ENCODE measurements at regions not wholly inside any gene's neighbourhood (a gene's known extent, or its start where the extent isn't known, plus 50 kb on each side); places are given as distances from the start of the nearest gene placed in this dataset.
"Not testable (repeated sequence)": the region's sequence is repeated elsewhere in the genome, so short reads cannot be mapped to it uniquely, and the experiment has no call there.

DNA sequence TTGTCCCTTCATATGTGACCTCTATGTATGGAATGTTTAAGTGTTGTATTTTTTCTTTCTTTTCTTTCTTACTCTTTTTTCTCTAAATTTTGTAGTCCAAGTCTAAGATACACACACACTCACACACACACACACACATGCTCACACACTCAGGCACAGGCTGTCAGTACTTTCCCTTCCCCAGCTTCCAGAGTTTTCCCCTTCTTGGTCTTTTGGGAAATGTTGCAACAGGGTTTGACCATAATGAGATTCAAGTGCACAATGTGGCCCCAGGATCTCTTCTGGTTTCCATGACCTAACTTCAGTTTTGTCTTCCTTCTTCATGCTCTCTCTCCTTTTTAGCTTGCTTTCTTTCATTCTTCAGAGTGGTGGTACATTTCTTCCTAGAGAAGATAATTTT is 289.8 kb upstream of the FOXF1 start:
- no peak for DNase-seq

- no peak for DNase-seq
These were observed 289.2 kb upstream of the FOXF1 start for GRCh38 chr16:86221085-86221484.

DNA sequence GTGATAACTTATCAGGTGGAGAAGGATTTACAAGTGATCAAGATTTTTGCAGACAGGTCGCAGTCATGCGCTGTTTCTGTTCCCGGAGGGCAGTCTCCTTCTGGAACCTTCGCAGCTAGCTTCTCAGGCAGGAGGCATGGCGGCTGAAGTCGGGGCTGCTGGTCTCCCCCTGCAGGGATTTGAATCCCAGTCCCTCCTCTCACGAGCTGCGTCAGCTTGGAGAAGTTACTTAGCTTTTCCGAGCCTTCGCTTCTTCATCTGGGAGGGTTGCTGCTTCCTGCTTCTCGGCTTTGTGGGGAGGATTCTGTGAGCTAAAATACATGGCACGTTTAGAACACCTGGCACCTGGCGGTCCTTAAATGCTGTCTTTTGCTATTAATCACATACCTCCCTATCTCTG is 287.8 kb upstream of the FOXF1 start:
- no peak for DNase-seq

DNA sequence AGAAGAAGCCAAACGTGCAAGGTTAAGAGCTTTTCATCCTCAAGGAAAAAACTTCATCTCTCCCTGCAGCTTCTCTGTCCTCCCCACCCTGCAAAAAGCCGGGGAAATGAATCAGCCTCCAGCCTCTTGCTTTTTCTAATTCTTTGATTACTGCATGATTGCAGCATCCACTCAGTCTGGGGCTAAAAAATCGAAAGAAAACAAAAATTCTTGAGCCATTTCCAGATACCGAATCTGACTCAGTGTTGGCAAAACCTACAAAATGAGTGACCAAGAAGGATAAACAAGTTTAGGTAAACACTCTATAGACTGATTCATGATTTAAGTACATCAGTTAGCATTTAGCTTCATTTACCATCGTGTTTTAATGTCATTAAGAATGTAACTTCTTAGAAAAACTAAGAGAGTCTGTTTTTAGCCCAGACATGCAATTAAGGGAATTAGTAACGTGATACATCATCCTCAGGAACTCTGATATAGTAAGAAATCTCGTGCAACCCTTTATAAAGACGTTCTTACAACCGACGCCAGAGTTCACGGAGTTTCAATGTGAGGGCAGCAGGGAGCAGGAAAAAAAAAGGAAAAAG is 287.3 kb upstream of the FOXF1 start:
- no peak for DNase-seq

DNA sequence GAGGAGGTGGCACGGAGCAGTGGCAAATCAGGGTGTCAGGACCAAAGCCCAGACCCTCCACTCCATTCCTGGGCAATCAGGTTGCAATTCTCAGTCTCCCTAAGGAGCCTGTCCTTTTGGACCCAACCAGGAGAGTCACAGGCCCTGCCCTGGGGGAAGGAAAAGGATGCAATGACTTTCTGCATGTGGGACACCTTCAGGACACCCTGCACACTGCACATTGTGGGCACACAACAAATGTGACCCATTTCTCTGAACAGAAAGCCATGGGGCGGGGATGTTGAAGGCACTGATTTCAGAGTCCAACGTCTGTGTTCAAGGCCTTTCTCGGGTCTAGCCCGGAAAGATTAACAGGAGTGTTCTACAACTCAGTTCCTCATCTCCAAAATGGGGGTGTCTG is 286.2 kb upstream of the FOXF1 start:
- DNase-seq, result no peak

- no peak for DNase-seq
These were observed 285.7 kb upstream of the FOXF1 start for GRCh38 chr16:86224629-86225028.

DNA sequence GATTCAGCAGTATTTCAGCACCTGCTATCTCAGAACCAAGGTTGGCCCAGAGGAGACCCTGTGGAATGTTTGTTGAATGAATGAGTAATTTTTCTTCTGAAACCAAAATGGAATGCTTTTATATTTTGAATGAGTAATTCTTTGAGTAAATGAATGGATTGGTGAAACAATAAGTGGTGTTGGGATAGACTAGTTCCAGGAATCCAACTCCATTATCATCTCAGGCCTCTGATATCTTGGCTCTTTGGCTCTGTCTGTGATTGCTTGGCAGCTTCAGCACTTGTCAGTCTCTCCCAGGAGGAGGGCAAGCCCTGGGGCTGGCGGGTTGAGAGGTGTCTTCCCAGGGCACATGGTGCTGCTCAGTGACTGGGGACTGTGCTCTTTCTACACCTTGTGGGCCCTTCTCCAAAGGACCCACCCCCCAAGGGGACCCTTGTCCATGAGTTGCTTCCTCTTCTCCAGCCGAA is 284.4 kb upstream of the FOXF1 start:
- DNase-seq, result no peak

DNA sequence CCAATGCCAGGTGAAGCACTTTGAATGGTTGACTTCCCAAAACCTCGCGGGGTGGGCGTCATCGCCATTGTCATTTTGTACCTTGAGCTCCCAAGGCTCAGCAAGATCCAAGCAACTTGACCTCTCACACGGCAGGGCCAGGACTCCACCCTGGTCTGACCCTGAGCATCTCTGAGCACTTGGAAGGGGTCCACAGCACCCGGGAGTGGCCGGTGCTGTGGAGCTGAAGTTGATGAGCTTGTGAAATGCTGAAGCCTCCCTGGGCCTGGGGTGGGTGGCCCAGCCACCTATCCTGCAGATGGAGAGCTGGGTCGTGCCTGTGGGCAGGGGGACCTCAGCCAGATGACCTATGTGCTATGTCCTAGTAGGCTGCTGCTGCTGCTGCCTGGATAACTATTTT is 283.3 kb upstream of the FOXF1 start:
- no peak for DNase-seq

DNA sequence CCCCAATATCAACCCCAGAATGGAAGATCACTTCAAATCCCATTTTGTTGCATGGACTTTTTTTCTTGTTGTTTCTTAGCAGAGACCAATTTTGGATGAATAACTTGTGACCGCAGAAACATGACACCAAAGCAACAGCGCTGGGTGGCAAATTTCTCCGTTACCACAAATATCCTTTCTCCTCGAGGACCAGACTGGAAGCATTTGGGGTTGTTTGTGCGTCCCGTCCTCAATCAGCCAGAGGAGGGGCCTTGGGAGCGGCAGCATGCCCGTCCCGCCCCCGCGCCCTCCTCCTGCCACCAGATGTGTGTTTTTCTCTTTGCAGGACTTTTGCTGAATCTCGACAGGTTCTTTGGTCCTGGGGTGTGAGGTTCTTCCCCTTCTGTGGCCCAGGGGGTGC is 282.5 kb upstream of the FOXF1 start:
- DNase-seq, result no peak

GRCh38 chr16:86228713-86229112 is 281.6 kb upstream of the FOXF1 start:
- DNase-seq, result no peak

DNA sequence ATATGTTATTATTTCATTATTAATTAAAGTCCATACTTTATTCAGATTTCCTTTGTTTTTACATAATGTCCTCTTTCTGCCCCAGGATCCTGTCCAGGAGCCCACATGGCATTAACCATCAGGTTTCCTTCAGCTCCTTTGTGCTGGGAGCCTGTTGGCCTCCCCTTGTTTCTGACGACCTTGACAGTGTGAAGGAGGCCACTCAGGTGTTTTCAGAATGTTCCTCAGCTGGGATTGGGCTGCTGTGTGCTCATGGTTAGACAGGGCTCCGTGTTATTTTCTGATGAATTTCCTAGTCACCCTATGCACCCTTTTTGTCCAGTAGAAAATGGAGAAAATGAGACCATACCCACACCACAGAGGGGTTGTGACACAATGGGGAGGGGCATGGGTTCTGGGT is 281.0 kb upstream of the FOXF1 start:
- DNase-seq, result no peak

DNA sequence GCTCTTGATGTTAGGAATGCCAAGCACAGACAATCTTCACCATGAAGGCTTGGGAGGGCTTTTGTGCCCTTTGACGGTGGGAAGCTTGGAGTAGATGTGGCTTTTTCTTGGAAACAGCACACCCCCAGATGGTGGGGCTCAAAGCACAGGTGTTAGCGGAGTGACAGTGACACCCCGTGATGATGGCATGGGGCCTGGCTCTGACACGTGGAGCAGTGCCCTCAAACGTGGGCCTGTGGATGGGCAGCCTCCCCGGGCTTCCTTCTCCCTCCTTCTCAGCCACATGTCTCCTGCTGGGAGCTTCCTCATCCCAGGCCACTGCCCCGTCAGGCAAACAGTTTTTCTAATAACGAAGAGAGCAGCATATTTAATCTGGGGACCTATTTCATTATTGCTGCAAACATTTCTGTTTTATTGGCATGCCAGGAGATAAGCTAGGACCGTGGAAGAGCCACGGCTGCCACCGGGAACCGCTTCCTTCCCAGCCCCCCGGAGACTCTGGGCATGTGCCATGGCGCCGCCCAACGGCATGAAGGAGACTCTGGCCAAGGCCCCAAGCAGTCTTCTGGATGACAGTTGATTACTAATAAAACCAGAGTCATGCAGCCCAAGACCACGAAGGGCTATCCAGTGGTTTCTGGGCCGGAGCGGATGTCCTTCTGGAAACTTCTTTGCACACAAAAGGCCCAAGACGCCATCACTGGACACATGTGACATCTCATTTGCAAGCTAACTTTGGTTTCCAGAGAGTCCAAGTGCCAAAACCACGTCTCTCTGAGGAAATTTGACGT is 280.3 kb upstream of the FOXF1 start:
- no peak for DNase-seq

- no peak for DNase-seq
These were observed 278.9 kb upstream of the FOXF1 start for GRCh38 chr16:86231321-86231995.

GRCh38 chr16:86231996-86232350 is 278.4 kb upstream of the FOXF1 start:
- no peak for DNase-seq

- no peak for DNase-seq
These were observed 277.8 kb upstream of the FOXF1 start for GRCh38 chr16:86232496-86232895.

DNA sequence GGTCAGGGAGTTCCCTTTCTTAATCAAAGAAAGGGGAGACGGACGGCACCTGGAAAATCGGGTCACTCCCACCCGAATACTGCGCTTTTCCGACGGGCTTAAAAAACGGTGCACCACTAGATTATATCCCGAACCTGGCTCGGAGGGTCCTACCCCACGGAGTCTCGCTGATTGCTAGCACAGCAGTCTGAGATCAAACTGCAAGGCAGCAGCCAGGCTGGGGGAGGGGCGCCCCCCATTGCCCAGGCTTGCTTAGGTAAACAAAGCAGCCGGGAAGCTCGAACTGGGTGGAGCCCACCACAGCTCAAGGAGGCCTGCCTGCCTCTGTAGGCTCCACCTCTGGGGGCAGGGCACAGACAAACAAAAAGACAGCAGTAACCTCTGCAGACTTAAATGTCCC is 276.8 kb upstream of the FOXF1 start:
- not testable (repeated sequence) for DNase-seq

- no peak for DNase-seq
These were observed 270.9 kb upstream of the FOXF1 start for GRCh38 chr16:86239381-86239780.

DNA sequence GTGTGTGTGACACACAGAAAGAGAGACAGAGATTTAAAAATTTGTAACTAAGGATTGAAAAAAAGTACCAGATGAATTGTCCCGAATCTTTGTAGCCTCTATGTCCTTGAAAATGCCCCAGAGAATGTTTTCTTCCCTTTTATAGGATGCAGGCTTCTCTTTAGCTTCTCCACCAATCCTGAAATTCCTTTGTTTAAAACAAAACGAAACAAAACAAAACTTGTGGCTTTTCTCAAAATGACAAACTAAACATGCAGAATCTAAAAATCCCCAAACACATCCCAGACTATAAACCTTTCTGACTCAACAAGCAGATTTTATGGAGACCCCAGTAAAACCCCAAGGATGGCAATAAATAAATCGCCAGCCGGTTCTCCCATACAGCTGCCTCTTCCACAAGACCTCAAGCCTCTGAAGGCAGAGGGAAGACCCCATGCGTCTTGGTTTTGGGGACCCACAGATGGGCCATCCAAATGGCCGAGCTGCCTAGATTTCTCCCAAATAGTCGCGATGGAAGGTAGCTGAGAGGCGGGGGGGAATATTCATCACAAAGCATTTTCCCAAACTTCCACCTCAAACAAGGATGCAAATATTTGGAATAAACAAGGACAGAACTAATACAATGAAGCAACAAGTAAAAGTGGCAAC is 269.5 kb upstream of the FOXF1 start:
- no peak for DNase-seq

DNA sequence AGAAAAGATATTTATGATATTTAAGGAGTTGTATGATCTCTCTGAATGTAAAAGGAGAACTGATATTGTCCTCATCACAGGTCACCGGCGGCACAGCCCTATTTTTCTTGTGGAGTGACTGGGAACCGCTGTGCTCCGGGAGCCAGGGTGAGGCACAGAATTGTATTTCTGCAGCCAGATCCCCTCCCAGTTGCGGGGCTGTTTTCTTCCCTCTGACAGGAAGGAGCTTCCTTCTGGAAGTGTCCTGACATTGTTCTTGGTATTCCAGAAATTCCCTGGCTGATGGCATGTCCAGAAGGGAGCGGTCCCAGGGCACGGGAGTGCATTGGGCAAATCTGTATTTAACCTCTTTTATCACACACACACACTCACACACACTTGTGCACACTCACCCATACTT is 268.6 kb upstream of the FOXF1 start:
- DNase-seq, result no peak

- no peak for DNase-seq
These were observed 267.8 kb upstream of the FOXF1 start for GRCh38 chr16:86242244-86243122.

DNA sequence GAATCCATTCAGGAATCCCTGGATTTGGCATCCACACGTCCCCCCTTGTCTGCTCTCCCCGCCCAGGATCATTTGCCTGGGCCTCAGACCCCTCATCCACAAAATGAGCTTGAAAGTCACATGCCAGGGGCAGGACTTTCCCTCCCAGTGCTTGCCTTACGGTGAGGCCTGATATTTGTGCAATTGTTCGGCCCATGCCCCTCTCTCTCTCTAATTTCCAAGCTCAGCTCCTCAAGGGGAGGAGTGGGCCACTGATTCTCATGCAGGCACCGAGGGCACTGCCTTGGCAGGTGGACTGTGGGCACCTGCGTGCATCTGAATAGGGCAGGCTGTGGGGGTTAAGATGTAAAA is 267.2 kb upstream of the FOXF1 start:
- DNase-seq, result no peak

DNA sequence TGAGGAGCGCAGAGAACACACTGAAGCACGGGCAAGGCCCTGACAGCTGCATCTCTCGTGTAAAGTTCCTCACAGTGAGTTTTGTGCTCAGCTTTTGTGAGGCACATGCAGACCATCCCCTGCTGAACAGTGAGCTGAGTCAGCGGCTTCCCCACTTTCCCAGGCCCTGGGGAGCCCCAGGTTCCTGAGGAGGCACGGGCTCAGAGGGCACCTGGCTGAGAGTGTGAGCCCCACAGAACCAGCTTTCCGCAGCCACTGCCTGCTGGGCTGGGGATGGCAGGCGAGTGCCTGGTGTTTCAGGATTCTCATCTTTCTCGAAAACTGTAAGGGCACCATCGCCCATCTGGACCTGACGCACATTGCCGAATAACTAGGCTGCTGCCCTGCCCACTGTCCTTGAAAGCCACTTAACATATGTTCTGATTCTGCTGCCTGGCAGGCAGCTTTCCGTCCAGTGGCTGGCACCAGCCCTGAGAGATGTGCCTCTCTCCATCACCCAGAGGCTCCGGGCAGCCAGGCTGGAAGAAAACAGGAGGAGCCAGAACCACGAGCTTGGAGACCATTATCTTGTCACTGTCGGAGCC is 266.7 kb upstream of the FOXF1 start:
- DNase-seq, result no peak

GRCh38 chr16:86244158-86244557 is 266.2 kb upstream of the FOXF1 start:
- DNase-seq, result no peak

All from activated CD4-positive, alpha-beta T cell treated with anti-CD3 and anti-CD28 coated beads for 4 hours (primary cell).